Stimulated activated memory B cell treated with anti-CD40 and anti-IgM and Interleukin-4, amounts not matched to agents 10 μg/mL and 1 μg/mL and 100 μg/mL, for 72 hours (primary cell): ENCODE measurements at regions not wholly inside any gene's neighbourhood (a gene's known extent, or its start where the extent isn't known, plus 50 kb on each side); places are given as distances from the start of the nearest gene placed in this dataset.

Experiments used
- ATAC-seq: fragments of 150-1000 bp; cut with Tn5 transposase; 2 replicates; pipeline ENCODE4 v1.10.0; 2021
- H3K27ac Mint-ChIP-seq: one replicate; pipeline ENCODE4 v1.8.0; 2022; ENCODE audit warnings: mild to moderate bottlenecking, mixed read lengths
- H3K27me3 Mint-ChIP-seq: one replicate; pipeline ENCODE4 v1.8.0; 2022; ENCODE audit warnings: mixed read lengths
- H3K36me3 Mint-ChIP-seq: one replicate; pipeline ENCODE4 v1.8.0; 2022; ENCODE audit warnings: mixed read lengths
- H3K4me1 Mint-ChIP-seq: one replicate; pipeline ENCODE4 v1.8.0; 2022; ENCODE audit warnings: mixed read lengths
- H3K4me3 Mint-ChIP-seq: one replicate; pipeline ENCODE4 v1.8.0; 2022; ENCODE audit warnings: mild to moderate bottlenecking, moderate library complexity, mixed read lengths
- H3K9me3 Mint-ChIP-seq: one replicate; pipeline ENCODE4 v1.8.0; 2022; ENCODE audit warnings: mixed read lengths

- ATAC-seq, result no peak
- peaks cover 9% of the 10 kb centered on the region for H3K27me3 Mint-ChIP-seq
- H3K36me3 Mint-ChIP-seq, result no peaks in the 10 kb centered on the region
- no peaks in the 10 kb centered on the region for H3K4me1 Mint-ChIP-seq
- H3K4me3 Mint-ChIP-seq, result no peak overlapping the region
- no peak overlapping the region for H3K27ac Mint-ChIP-seq
- H3K9me3 Mint-ChIP-seq, result peaks cover 2% of the 10 kb centered on the region
These were observed 184.3 kb downstream of the THBS2 start for GRCh38 chr6:169069356-169069755.

GRCh38 chr6:169064194-169064593 lies 189.5 kb downstream of the THBS2 start:
- Mint-ChIP-seq H3K27ac (no peak overlapping the region), H3K27me3 (peaks cover 9% of the 10 kb centered on the region), H3K4me3 (no peak overlapping the region), H3K4me1 (no peaks in the 10 kb centered on the region), H3K9me3 (peaks cover 6% of the 10 kb centered on the region), H3K36me3 (no peaks in the 10 kb centered on the region)
- no peak for ATAC-seq

GRCh38 chr6:169062272-169062671 lies 191.4 kb downstream of the THBS2 start:
- no peak for ATAC-seq
- peaks cover 6% of the 10 kb centered on the region for H3K9me3 Mint-ChIP-seq
- no peaks in the 10 kb centered on the region for H3K36me3 Mint-ChIP-seq
- no peaks in the 10 kb centered on the region for H3K4me1 Mint-ChIP-seq
- no peak overlapping the region for H3K4me3 Mint-ChIP-seq
- peaks cover 9% of the 10 kb centered on the region for H3K27me3 Mint-ChIP-seq
- no peak overlapping the region for H3K27ac Mint-ChIP-seq

- Mint-ChIP-seq H3K27me3 (no peaks in the 10 kb centered on the region), H3K36me3 (no peaks in the 10 kb centered on the region)
- ATAC-seq, result no peak
These were observed 195.0 kb downstream of the THBS2 start for GRCh38 chr6:169058634-169059033.

GRCh38 chr6:169052462-169052861 lies 201.2 kb downstream of the THBS2 start:
- H3K36me3 Mint-ChIP-seq, result no peaks in the 10 kb centered on the region
- peaks cover 3% of the 10 kb centered on the region for H3K9me3 Mint-ChIP-seq
- no peaks in the 10 kb centered on the region for H3K4me1 Mint-ChIP-seq
- no peaks in the 10 kb centered on the region for H3K27me3 Mint-ChIP-seq
- no peak for ATAC-seq
- H3K4me3 Mint-ChIP-seq, result no peak overlapping the region
- H3K27ac Mint-ChIP-seq, result no peak overlapping the region

More at GRCh38 chr6:169058634-169059033, 195.0 kb downstream of the THBS2 start:
- Mint-ChIP-seq H3K27ac (no peak overlapping the region), H3K9me3 (peaks cover 9% of the 10 kb centered on the region), H3K4me3 (no peak overlapping the region), H3K4me1 (no peaks in the 10 kb centered on the region)

GRCh38 chr6:169051371-169051770 lies 202.3 kb downstream of the THBS2 start:
- no peak overlapping the region for H3K4me3 Mint-ChIP-seq
- H3K9me3 Mint-ChIP-seq, result peaks cover 1% of the 10 kb centered on the region
- no peak overlapping the region for H3K27ac Mint-ChIP-seq
- H3K4me1 Mint-ChIP-seq, result no peaks in the 10 kb centered on the region
- no peak for ATAC-seq
- no peaks in the 10 kb centered on the region for H3K36me3 Mint-ChIP-seq
- H3K27me3 Mint-ChIP-seq, result no peaks in the 10 kb centered on the region

GRCh38 chr6:169048865-169049205 lies 204.8 kb downstream of the THBS2 start:
- Mint-ChIP-seq H3K4me3 (no peak overlapping the region), H3K36me3 (no peaks in the 10 kb centered on the region), H3K4me1 (no peaks in the 10 kb centered on the region), H3K27me3 (no peaks in the 10 kb centered on the region), H3K9me3 (no peaks in the 10 kb centered on the region), H3K27ac (no peak overlapping the region)
- no peak for ATAC-seq

GRCh38 chr6:169048185-169048864 lies 205.3 kb downstream of the THBS2 start:
- no peak overlapping the region for H3K27ac Mint-ChIP-seq
- ATAC-seq, result no peak
- no peaks in the 10 kb centered on the region for H3K36me3 Mint-ChIP-seq
- H3K4me3 Mint-ChIP-seq, result no peak overlapping the region
- H3K4me1 Mint-ChIP-seq, result no peaks in the 10 kb centered on the region
- no peaks in the 10 kb centered on the region for H3K27me3 Mint-ChIP-seq
- no peaks in the 10 kb centered on the region for H3K9me3 Mint-ChIP-seq

- no peak for ATAC-seq
- Mint-ChIP-seq H3K27ac (no peak overlapping the region), H3K9me3 (no peaks in the 10 kb centered on the region), H3K4me1 (no peaks in the 10 kb centered on the region), H3K27me3 (no peaks in the 10 kb centered on the region), H3K4me3 (no peak overlapping the region), H3K36me3 (no peaks in the 10 kb centered on the region)
These were observed 206.3 kb downstream of the THBS2 start for GRCh38 chr6:169047345-169047744.

- H3K4me3 Mint-ChIP-seq, result no peak overlapping the region
These were observed 207.0 kb downstream of the THBS2 start for GRCh38 chr6:169046483-169047192.

GRCh38 chr6:169046021-169046420 lies 207.6 kb downstream of the THBS2 start:
- H3K4me1 Mint-ChIP-seq, result no peaks in the 10 kb centered on the region
- H3K9me3 Mint-ChIP-seq, result no peaks in the 10 kb centered on the region
- no peak for ATAC-seq
- no peak overlapping the region for H3K4me3 Mint-ChIP-seq
- H3K27me3 Mint-ChIP-seq, result no peaks in the 10 kb centered on the region
- H3K27ac Mint-ChIP-seq, result no peak overlapping the region
- H3K36me3 Mint-ChIP-seq, result no peaks in the 10 kb centered on the region

More at GRCh38 chr6:169046483-169047192, 207.0 kb downstream of the THBS2 start:
- H3K4me1 Mint-ChIP-seq, result no peaks in the 10 kb centered on the region
- no peaks in the 10 kb centered on the region for H3K36me3 Mint-ChIP-seq
- no peaks in the 10 kb centered on the region for H3K9me3 Mint-ChIP-seq
- H3K27ac Mint-ChIP-seq, result no peak overlapping the region
- ATAC-seq, result no peak
- no peaks in the 10 kb centered on the region for H3K27me3 Mint-ChIP-seq

GRCh38 chr6:169045486-169045885 lies 208.2 kb downstream of the THBS2 start:
- H3K9me3 Mint-ChIP-seq, result no peaks in the 10 kb centered on the region
- no peak overlapping the region for H3K27ac Mint-ChIP-seq
- no peak for ATAC-seq
- no peak overlapping the region for H3K4me3 Mint-ChIP-seq
- H3K36me3 Mint-ChIP-seq, result no peaks in the 10 kb centered on the region
- H3K4me1 Mint-ChIP-seq, result no peaks in the 10 kb centered on the region
- H3K27me3 Mint-ChIP-seq, result no peaks in the 10 kb centered on the region

- Mint-ChIP-seq H3K4me3 (no peak overlapping the region), H3K36me3 (no peaks in the 10 kb centered on the region), H3K27ac (no peak overlapping the region)
These were observed 209.0 kb downstream of the THBS2 start for GRCh38 chr6:169044381-169045230.

GRCh38 chr6:169042061-169042460 lies 211.6 kb downstream of the THBS2 start:
- no peak for ATAC-seq
- no peaks in the 10 kb centered on the region for H3K4me1 Mint-ChIP-seq
- H3K27ac Mint-ChIP-seq, result no peak overlapping the region
- H3K4me3 Mint-ChIP-seq, result no peak overlapping the region
- no peaks in the 10 kb centered on the region for H3K27me3 Mint-ChIP-seq
- no peaks in the 10 kb centered on the region for H3K36me3 Mint-ChIP-seq
- peaks cover 10% of the 10 kb centered on the region for H3K9me3 Mint-ChIP-seq

More at GRCh38 chr6:169044381-169045230, 209.0 kb downstream of the THBS2 start:
- no peaks in the 10 kb centered on the region for H3K9me3 Mint-ChIP-seq
- no peaks in the 10 kb centered on the region for H3K4me1 Mint-ChIP-seq
- ATAC-seq, result no peak
- H3K27me3 Mint-ChIP-seq, result no peaks in the 10 kb centered on the region

GRCh38 chr6:169041078-169041477 lies 212.6 kb downstream of the THBS2 start:
- ATAC-seq, result no peak
- Mint-ChIP-seq H3K27ac (no peak overlapping the region), H3K36me3 (no peaks in the 10 kb centered on the region), H3K9me3 (peaks cover 10% of the 10 kb centered on the region), H3K4me3 (no peak overlapping the region), H3K4me1 (no peaks in the 10 kb centered on the region), H3K27me3 (no peaks in the 10 kb centered on the region)
